Endothelial cell of umbilical vein (primary cell): ENCODE measurements at regions not wholly inside any gene's neighbourhood (a gene's known extent, or its start where the extent isn't known, plus 50 kb on each side); places are given as distances from the start of the nearest gene placed in this dataset.
A peak's percentile ranks its signal among the peaks of the same experiment; 100 is the strongest.

ENCODE experiments used
- BruUV-seq: library from RNA; stranded (reverse); fragments of 400-500 nt; replicated peaks from 2 replicates; lab custom pipeline; 2021; lab: Mats Ljungman, UMichigan
- CTCF ChIA-PET: fragments of 300-600, 350-600 bp; sonication (Branson Sonifier 250); formaldehyde crosslinking; loops from one replicate; lab custom pipeline; 2021; ENCODE audit warnings: antibody characterized with exemption, inconsistent platforms; lab: Charles Lee
- POLR2A ChIA-PET: fragments of 300-600, 350-600 bp; sonication (Branson Sonifier 250); formaldehyde crosslinking; loops from one replicate; lab custom pipeline; 2021; ENCODE audit warnings: antibody characterized with exemption, inconsistent platforms; lab: Charles Lee
- DNase-seq: peaks from one replicate; pipeline ENCODE4 v3.0.0-alpha.2; 2011; ENCODE audit warnings: low read depth, low spot score
- FAIRE-seq: peaks from 2 replicates; lab custom pipeline; 2011; peaks lifted over from hg19 to GRCh38; lab: Jason Lieb, UNC
- H2AFZ ChIP-seq: 2 replicates; pipeline ENCODE4 v1.6.0; 2012; ENCODE audit warnings: low read depth, low read length, control low read depth, inconsistent platforms
- H3K27ac ChIP-seq: 2 replicates; pipeline ENCODE4 v1.5.1; 2011; ENCODE audit warnings: low read depth, mild to moderate bottlenecking, control low read depth, low read length, moderate library complexity; ENCODE audit not compliant: insufficient read depth
- H3K27me3 ChIP-seq, 2 experiments: 2 replicates each; pipeline versions ENCODE4 v1.6.0 to v1.6.1; 2011; ENCODE audit warnings: low read length in 2 of 2, mixed read lengths in 1 of 2; ENCODE audit not compliant: control insufficient read depth in 2 of 2, insufficient read depth in 2 of 2
- H3K36me3 ChIP-seq, 2 experiments: 2 replicates in 1 of 2; 3 replicates in 1 of 2; pipeline ENCODE4 v1.5.1; 2011; ENCODE audit warnings: low read length in 2 of 2, mild to moderate bottlenecking in 1 of 2, moderate library complexity in 1 of 2; ENCODE audit not compliant: control insufficient read depth in 2 of 2, insufficient read depth in 2 of 2; ENCODE audit errors: extremely low read depth in 1 of 2
- H3K4me1 ChIP-seq: 3 replicates; pipeline ENCODE4 v1.5.1; 2011; ENCODE audit warnings: mild to moderate bottlenecking, low read length; ENCODE audit not compliant: control insufficient read depth, insufficient read depth; ENCODE audit errors: extremely low read depth
- H3K4me2 ChIP-seq: 2 replicates; pipeline ENCODE4 v1.6.1; 2011; ENCODE audit warnings: low read length, control low read depth, mixed read lengths; ENCODE audit not compliant: insufficient read depth
- H3K4me3 ChIP-seq, 3 experiments: fragments of 200-600 bp in 1 of 3; sonication (generic), shearing (Covaris generic) in 1 of 3; replicated peaks in 1 of 3; 2 replicates each; pipeline ENCODE4 v1.5.1; 2011 to 2016; ENCODE audit warnings: control low read depth in 3 of 3, low read length in 3 of 3, mild to moderate bottlenecking in 2 of 3, inconsistent platforms in 1 of 3, low read depth in 1 of 3, moderate library complexity in 1 of 3; ENCODE audit not compliant: insufficient read depth in 1 of 3
- H3K79me2 ChIP-seq: 2 replicates; pipeline ENCODE4 v1.6.0; 2012; ENCODE audit warnings: low read length, inconsistent platforms; ENCODE audit not compliant: control insufficient read depth, insufficient read depth
- H3K9ac ChIP-seq: replicated peaks from 2 replicates; pipeline ENCODE3; 2011; ENCODE audit warnings: low read length, control low read depth; ENCODE audit not compliant: insufficient read depth; ENCODE audit errors: extremely low read depth
- H3K9me1 ChIP-seq: replicated peaks from 3 replicates; pipeline ENCODE4 v1.6.0; 2011; ENCODE audit warnings: mild to moderate bottlenecking, low read length; ENCODE audit not compliant: control insufficient read depth, insufficient read depth; ENCODE audit errors: extremely low read depth
- H3K9me3 ChIP-seq: replicated peaks from 2 replicates; pipeline ENCODE4 v1.5.1; 2012; ENCODE audit warnings: low read length, inconsistent platforms; ENCODE audit not compliant: control insufficient read depth, insufficient read depth
- H4K20me1 ChIP-seq: replicated peaks from 2 replicates; pipeline ENCODE3; 2011; ENCODE audit warnings: mild to moderate bottlenecking, low read length; ENCODE audit not compliant: control insufficient read depth, insufficient read depth; ENCODE audit errors: extremely low read depth
- CTCF ChIP-seq, 2 donors: IDR thresholded peaks; 1 replicate in 1 of 2; 2 replicates in 1 of 2; pipeline ENCODE4 v1.5.1; 2011; ENCODE audit warnings: low read length in 2 of 2, mild to moderate bottlenecking in 2 of 2, moderate library complexity in 2 of 2, control low read depth in 1 of 2, inconsistent platforms in 1 of 2, low read depth in 1 of 2; ENCODE audit not compliant: insufficient read depth in 1 of 2; ENCODE audit errors: extremely low read depth in 1 of 2
- EZH2 ChIP-seq: IDR thresholded peaks from 2 replicates; pipeline ENCODE4 v1.6.1; 2012; ENCODE audit warnings: borderline replicate concordance, low read depth, mild to moderate bottlenecking, moderate library complexity, low read length, inconsistent platforms; ENCODE audit not compliant: severe bottlenecking
- FOS ChIP-seq: IDR thresholded peaks from 2 replicates; pipeline ENCODE4 v1.6.1; 2011; ENCODE audit warnings: mild to moderate bottlenecking, low read length, moderate library complexity, borderline replicate concordance; ENCODE audit not compliant: insufficient read depth
- GATA2 ChIP-seq: IDR thresholded peaks from 2 replicates; pipeline ENCODE4 v1.7.0; 2011; ENCODE audit warnings: low read depth, mild to moderate bottlenecking, moderate library complexity, mixed read lengths, low read length; ENCODE audit not compliant: insufficient read length, insufficient read depth
- JUN ChIP-seq: IDR thresholded peaks from 2 replicates; pipeline ENCODE4 v1.6.1; 2011; ENCODE audit warnings: borderline replicate concordance, low read depth; ENCODE audit not compliant: insufficient read length, insufficient read depth
- MAX ChIP-seq: IDR thresholded peaks from 2 replicates; pipeline ENCODE4 v1.6.1; 2011; ENCODE audit not compliant: insufficient read depth, insufficient read length
- MYC ChIP-seq: IDR thresholded peaks from one replicate; pipeline ENCODE4 v1.6.1; 2011; ENCODE audit warnings: mild to moderate bottlenecking, low read depth, low read length
- POLR2A ChIP-seq: IDR thresholded peaks from 2 replicates; pipeline ENCODE4 v1.6.1; 2012; ENCODE audit warnings: low read depth, mild to moderate bottlenecking, control low read depth, low read length
- POLR2AphosphoS5 ChIP-seq: IDR thresholded peaks from 2 replicates; pipeline ENCODE4 v1.6.1; 2012; ENCODE audit warnings: low read depth, mild to moderate bottlenecking, control low read depth, low read length, moderate library complexity; ENCODE audit not compliant: insufficient read depth
- dilution Hi-C: fragments of 300-500 bp; cut with MboI; formaldehyde crosslinking; loops from one replicate; pipeline ENCODE4 v1.15.0; 2019; ENCODE audit warnings: low sequenced_read_pairs; ENCODE audit not compliant: extremely low pct_ligation_motif_present
- intact Hi-C: fragments of 100-400 bp; cut with micrococcal nuclease; formaldehyde crosslinking; loops from one replicate; pipeline ENCODE4 v1.10.0; 2022

GRCh38 chr3:106765342-106765741 lies 611.9 kb upstream of the CCDC54 start:
- Histone ChIP-seq H3K9ac (no peak overlapping the region), H3K27me3 (no peaks in the 10 kb centered on the region), H4K20me1 (no peaks in the 10 kb centered on the region), H3K4me3 (no peak overlapping the region), H2AFZ (peak overlapping the region; percentile 42), H3K4me1 (peaks cover 2% of the 10 kb centered on the region), H3K79me2 (no peaks in the 10 kb centered on the region), H3K4me2 (no peak overlapping the region), H3K9me3 (no peaks in the 10 kb centered on the region), H3K9me1 (no peaks in the 10 kb centered on the region), H3K36me3 (no peaks in the 10 kb centered on the region), H3K27ac (no peak overlapping the region)
- dilution Hi-C loops, result no loop called here
- DNase-seq (peak; percentile 10), FAIRE-seq (no peak)
- intact Hi-C loops, result loop anchor here (1.0 kb wide), 2 partner anchors 20 to 37 kb away; no protein-coding TSS in a partner anchor
- ChIA-PET CTCF (interaction anchor here (1.2 kb wide), 1 partner anchor 58 kb away, joined by 3 read pairs; no protein-coding TSS in a partner anchor), POLR2A (no interaction called here)
- BruUV-seq, result no TSS peak
- TF ChIP-seq MYC (no peak), JUN (no peak), CTCF (IDR thresholded peaks at IDR 0.05; ENCODE audit: extremely low read depth in 1 of 2, insufficient read depth in 1 of 2, low read depth in 1 of 2, low read length in 2 of 2) (no peak), POLR2AphosphoS5 (no peak), MAX (no peak), EZH2 (no peak), FOS (no peak), GATA2 (no peak), POLR2A (no peak)
